IMR-90 (cell line): ENCODE measurements at regions not wholly inside any gene's neighbourhood (a gene's known extent, or its start where the extent isn't known, plus 50 kb on each side); places are given as distances from the start of the nearest gene placed in this dataset.
A peak's percentile ranks its signal among the peaks of the same experiment; 100 is the strongest.

ENCODE experiments used
- ATAC-seq: fragments of 200-7000 bp; cut with Tn5 transposase; 2 replicates; pipeline ENCODE4 v1.9.1; 2020; ENCODE audit warnings: low read depth, mild to moderate bottlenecking, moderate library complexity
- BruUV-seq: library from RNA; stranded (reverse); fragments of 400-500 nt; replicated peaks from 2 replicates; lab custom pipeline; 2021; lab: Mats Ljungman, UMichigan
- CTCF ChIA-PET: fragments of 300-600 bp; formaldehyde crosslinking; extraction: SDS; loops from one replicate; lab custom pipeline; 2021; ENCODE audit warnings: antibody characterized with exemption; lab: Yijun Ruan, JAX
- POLR2A ChIA-PET: fragments of 300-600 bp; sonication (Branson Sonifier 250); formaldehyde crosslinking; loops from one replicate; lab custom pipeline; 2022; ENCODE audit warnings: antibody characterized with exemption; ENCODE audit not compliant: unreplicated experiment; lab: Charles Lee
- DNase-seq: peaks from one replicate; pipeline ENCODE4 v3.0.0; 2013
- H2AFZ ChIP-seq: replicated peaks from 2 replicates; pipeline ENCODE3; 2013; ENCODE audit warnings: low read length, mild to moderate bottlenecking; ENCODE audit not compliant: poor library complexity
- H2AK5ac ChIP-seq: 2 replicates; pipeline ENCODE4 v1.6.1; 2013; ENCODE audit warnings: low read depth, low read length, inconsistent platforms
- H2AK9ac ChIP-seq: replicated peaks from 2 replicates; pipeline ENCODE3; 2013; ENCODE audit warnings: mild to moderate bottlenecking, low read depth, low read length, moderate library complexity; ENCODE audit not compliant: poor library complexity
- H2BK120ac ChIP-seq: 2 replicates; pipeline ENCODE4 v1.6.1; 2013; ENCODE audit warnings: low read depth, low read length, inconsistent platforms
- H2BK15ac ChIP-seq: 3 replicates; pipeline ENCODE4 v1.6.1; 2013; ENCODE audit warnings: low read depth, low read length, inconsistent platforms
- H2BK20ac ChIP-seq: 2 replicates; pipeline ENCODE4 v1.6.1; 2013; ENCODE audit warnings: low read depth, mild to moderate bottlenecking, inconsistent platforms, low read length, moderate library complexity
- H2BK5ac ChIP-seq: 2 replicates; pipeline ENCODE4 v1.6.1; 2013; ENCODE audit warnings: mild to moderate bottlenecking, low read depth, low read length, inconsistent platforms; ENCODE audit not compliant: poor library complexity, severe bottlenecking
- H3K14ac ChIP-seq: replicated peaks from 2 replicates; pipeline ENCODE4 v1.6.1; 2013; ENCODE audit warnings: low read depth, low read length, inconsistent platforms
- H3K18ac ChIP-seq: 2 replicates; pipeline ENCODE4 v1.6.1; 2013; ENCODE audit warnings: low read depth, low read length, control low read depth
- H3K23ac ChIP-seq: 2 replicates; pipeline ENCODE4 v1.6.1; 2013; ENCODE audit warnings: low read depth, low read length, inconsistent platforms
- H3K27ac ChIP-seq: 2 replicates; pipeline ENCODE4 v1.5.1; 2013; ENCODE audit warnings: mild to moderate bottlenecking, control low read depth, low read length; ENCODE audit not compliant: insufficient read depth
- H3K27me3 ChIP-seq: 2 replicates; pipeline ENCODE4 v1.6.1; 2013; ENCODE audit warnings: low read length; ENCODE audit not compliant: control insufficient read depth, insufficient read depth
- H3K36me3 ChIP-seq: 2 replicates; pipeline ENCODE4 v1.6.1; 2013; ENCODE audit warnings: low read length, mixed read lengths; ENCODE audit not compliant: control insufficient read depth, insufficient read depth
- H3K4ac ChIP-seq: 2 replicates; pipeline ENCODE4 v1.6.1; 2013; ENCODE audit warnings: low read depth, low read length, inconsistent platforms
- H3K4me1 ChIP-seq: 2 replicates; pipeline ENCODE4 v1.6.1; 2013; ENCODE audit warnings: low read length, mixed read lengths; ENCODE audit not compliant: control insufficient read depth, insufficient read depth
- H3K4me2 ChIP-seq: 2 replicates; pipeline ENCODE4 v1.6.1; 2013; ENCODE audit warnings: low read depth, mild to moderate bottlenecking, control low read depth, low read length, moderate library complexity
- H3K4me3 ChIP-seq: 2 replicates; pipeline ENCODE4 v1.5.1; 2013; ENCODE audit warnings: low read depth, mild to moderate bottlenecking, control low read depth, low read length, moderate library complexity; ENCODE audit not compliant: insufficient read depth
- H3K56ac ChIP-seq: 2 replicates; pipeline ENCODE4 v1.6.1; 2013; ENCODE audit warnings: low read length, inconsistent platforms; ENCODE audit not compliant: insufficient read depth; ENCODE audit errors: extremely low read depth
- H3K79me1 ChIP-seq, 2 experiments: 2 replicates each; pipeline ENCODE4 v1.6.1; 2013; ENCODE audit warnings: low read length in 2 of 2, inconsistent platforms in 1 of 2, low read depth in 1 of 2
- H3K9ac ChIP-seq: 2 replicates; pipeline ENCODE4 v1.6.1; 2013; ENCODE audit warnings: low read depth, low read length, control low read depth
- H3K9me1 ChIP-seq: 2 replicates; pipeline ENCODE4 v1.6.1; 2013; ENCODE audit warnings: low read length, inconsistent platforms; ENCODE audit not compliant: insufficient read depth
- H3K9me3 ChIP-seq: 2 replicates; pipeline ENCODE4 v1.6.1; 2013; ENCODE audit warnings: low read length; ENCODE audit not compliant: control insufficient read depth, insufficient read depth
- H4K20me1 ChIP-seq: 2 replicates; pipeline ENCODE4 v1.6.1; 2013; ENCODE audit warnings: low read length, inconsistent platforms; ENCODE audit not compliant: insufficient read depth
- H4K5ac ChIP-seq: 2 replicates; pipeline ENCODE4 v1.6.1; 2013; ENCODE audit warnings: mild to moderate bottlenecking, low read depth, low read length, control low read depth
- H4K8ac ChIP-seq, 2 experiments: 2 replicates each; pipeline ENCODE4 v1.6.1; 2013; ENCODE audit warnings: low read depth in 2 of 2, low read length in 2 of 2, control low read depth in 1 of 2, inconsistent platforms in 1 of 2
- H4K91ac ChIP-seq: 2 replicates; pipeline ENCODE4 v1.6.1; 2013; ENCODE audit warnings: low read depth, low read length, inconsistent platforms; ENCODE audit not compliant: insufficient read depth
- BHLHE40 ChIP-seq: fragments of 150-350 bp; IDR thresholded peaks from 2 replicates; pipeline ENCODE4 v1.6.1; 2016; ENCODE audit warnings: mild to moderate bottlenecking, low read depth, low read length
- CEBPB ChIP-seq: IDR thresholded peaks from 2 replicates; pipeline ENCODE4 v1.6.1; 2012; ENCODE audit warnings: low read depth, low read length, improper control_type of control experiment
- CHD1 ChIP-seq: IDR thresholded peaks from 2 replicates; pipeline ENCODE4 v1.6.1; 2012; ENCODE audit warnings: low read depth, low read length, improper control_type of control experiment
- FOS ChIP-seq: fragments of 150-350 bp; IDR thresholded peaks from 2 replicates; pipeline ENCODE4 v1.6.1; 2016; ENCODE audit warnings: low read depth, low read length
- MAFK ChIP-seq: IDR thresholded peaks from 2 replicates; pipeline ENCODE4 v1.6.1; 2012; ENCODE audit warnings: low read depth, low read length, improper control_type of control experiment
- MAZ ChIP-seq: IDR thresholded peaks from 2 replicates; pipeline ENCODE4 v1.6.1; 2012; ENCODE audit warnings: low read depth, mild to moderate bottlenecking, low read length, improper control_type of control experiment, moderate library complexity, borderline replicate concordance
- MXI1 ChIP-seq: IDR thresholded peaks from 2 replicates; pipeline ENCODE4 v1.6.1; 2012; ENCODE audit warnings: low read depth, mild to moderate bottlenecking, low read length, moderate library complexity, borderline replicate concordance
- NFE2L2 ChIP-seq: fragments of 150-350 bp; IDR thresholded peaks from 2 replicates; pipeline ENCODE4 v1.6.1; 2016; ENCODE audit warnings: low read depth, mild to moderate bottlenecking, low read length
- POLR2A ChIP-seq: IDR thresholded peaks from 2 replicates; pipeline ENCODE4 v1.6.1; 2012; ENCODE audit warnings: mild to moderate bottlenecking, low read depth, low read length
- RAD21 ChIP-seq: IDR thresholded peaks from 2 replicates; pipeline ENCODE4 v1.6.1; 2012; ENCODE audit warnings: low read length, improper control_type of control experiment
- RCOR1 ChIP-seq: IDR thresholded peaks from 2 replicates; pipeline ENCODE4 v1.6.1; 2012; ENCODE audit warnings: mild to moderate bottlenecking, low read length, improper control_type of control experiment; ENCODE audit not compliant: insufficient replicate concordance
- RFX5 ChIP-seq: IDR thresholded peaks from 2 replicates; pipeline ENCODE4 v1.8.0; 2012; ENCODE audit warnings: low read depth, mild to moderate bottlenecking, low read length, moderate library complexity
- SMC3 ChIP-seq: fragments of 150-350 bp; IDR thresholded peaks from 2 replicates; pipeline ENCODE4 v1.6.1; 2016; ENCODE audit warnings: low read depth, mild to moderate bottlenecking, antibody characterized with exemption, low read length, moderate library complexity
- WGBS, 2 experiments: methylation state at CpG; one replicate each; pipeline versions ENCODE4 v1.1.5 to v1.1.7; 2013; ENCODE audit warnings: missing lambda C conversion rate in 2 of 2; ENCODE audit not compliant: insufficient read length in 1 of 2; ENCODE audit errors: extremely low coverage in 2 of 2; 5-methylcytosine and 5-hydroxymethylcytosine counted together
- dilution Hi-C: fragments of 300-500 bp; cut with HindIII; formaldehyde crosslinking; loops from one replicate; pipeline ENCODE4 v1.14.3; 2018; ENCODE audit warnings: low sequenced_read_pairs; ENCODE audit not compliant: unreplicated experiment
- in situ Hi-C: fragments of 300-500 bp; cut with MboI; formaldehyde crosslinking; loops from 3 replicates; pipeline ENCODE4 v1.14.3; 2019; ENCODE audit warnings: low sequenced_read_pairs, inconsistent platforms, mixed read lengths
- intact Hi-C: fragments of 100-400 bp; cut with micrococcal nuclease; formaldehyde crosslinking; loops from 2 replicates; pipeline ENCODE4 v1.10.0; 2022
- TF ChIP-seq, protein P1 (sequence below): conservative IDR thresholded peaks from 2 replicates; pipeline ENCODE4 v1.5.1; 2012; ENCODE audit warnings: mild to moderate bottlenecking, low read depth, low read length, improper control_type of control experiment
- TF ChIP-seq, protein P2 (sequence below): fragments of 150-350 bp; IDR thresholded peaks from 2 replicates; pipeline ENCODE4 v1.6.1; 2017; ENCODE audit warnings: mild to moderate bottlenecking, antibody characterized with exemption, low read length, low read depth
- TF ChIP-seq, protein P3 (sequence below): fragments of 150-350 bp; IDR thresholded peaks from 2 replicates; pipeline ENCODE4 v1.6.1; 2016; ENCODE audit warnings: low read depth, mild to moderate bottlenecking, low read length, moderate library complexity, borderline replicate concordance

DNA sequence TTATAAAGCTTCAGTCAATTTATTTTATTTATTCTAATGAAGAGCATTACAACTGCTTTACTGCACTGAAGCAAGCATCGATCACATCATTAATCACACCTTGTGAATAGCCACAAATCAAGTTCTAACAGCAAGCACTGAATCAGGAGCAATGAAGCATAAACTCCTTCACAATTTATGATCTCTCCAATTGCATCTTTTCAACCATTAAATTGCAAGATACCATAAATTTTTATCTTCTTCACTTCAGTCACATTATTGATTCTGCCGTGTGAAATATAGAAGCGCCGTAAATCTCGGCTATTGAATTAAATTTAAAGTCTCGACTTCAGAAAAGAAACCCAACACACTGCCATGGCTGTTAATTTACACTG is 298.7 kb downstream of the CDCA7 start:
- dilution Hi-C loops, result no loop called here
- no peak overlapping the region for H3K27ac ChIP-seq

More for the DNA sequence above, 298.7 kb downstream of the CDCA7 start:
- Histone ChIP-seq H2AK5ac (peak overlapping the region; percentile 72; the same call in 1 of the 2 replicates), H2AFZ (no peak overlapping the region), H3K4ac (peak overlapping the region; percentile 54; the same call in 1 of the 2 replicates), H3K4me1 (peaks cover 14% of the 10 kb centered on the region), H3K56ac (no peak overlapping the region), H4K20me1 (no peaks in the 10 kb centered on the region; the same call in 1 of the 2 replicates), H3K36me3 (no peaks in the 10 kb centered on the region), H4K91ac (peak overlapping the region; percentile 40; the same call in 1 of the 2 replicates), H4K8ac (peak overlapping the region in 1 of 2 experiments; percentile 45; a peak in 2 of 4 replicates), H2BK120ac (peak overlapping the region; percentile 91), H3K23ac (no peak overlapping the region), H3K4me2 (no peak overlapping the region), H3K18ac (peak overlapping the region; percentile 58; the same call in 1 of the 2 replicates), H3K27me3 (no peaks in the 10 kb centered on the region), H3K9me3 (no peaks in the 10 kb centered on the region), H2BK15ac (no peak overlapping the region; the same call in 2 of the 3 replicates), H2AK9ac (no peak overlapping the region), H3K14ac (no peak overlapping the region; the same call in 1 of the 2 replicates), H3K4me3 (no peak overlapping the region), H4K5ac (no peak overlapping the region), H2BK5ac (peak overlapping the region; percentile 85), H3K79me1 (peaks cover 0 to 3% of the 10 kb centered on the region in 2 experiments; a peak in 1 of 4 replicates), H3K9ac (no peak overlapping the region), H3K9me1 (peaks cover 11% of the 10 kb centered on the region), H2BK20ac (peak overlapping the region; percentile 87)
- no peak for DNase-seq
- BruUV-seq, result no TSS peak
- POLR2A ChIA-PET, result no interaction called here
- in situ Hi-C loops (no loop called here), intact Hi-C loops (loop anchor here (10.0 kb wide), 2 partner anchors 291 to 401 kb away; no protein-coding TSS in a partner anchor)
- CTCF ChIA-PET, result interaction anchor here (2.0 kb wide), 1 partner anchor 13 kb away, joined by 4 read pairs; no protein-coding TSS in a partner anchor
- 86% methylated on average over 1 of the region's 6 CpGs; no CpG with 5 or more reads in 1 of the 2 experiments for WGBS, 2 experiments
- TF ChIP-seq MXI1 (no peak), RAD21 (no peak), MAFK (no peak), SMC3 (no peak), FOS (no peak), BHLHE40 (no peak), RFX5 (no peak), CHD1 (no peak), RCOR1 (no peak), CEBPB (no peak), MAZ (no peak), NFE2L2 (no peak), POLR2A (no peak)
- TF ChIP-seq, protein P1, sequence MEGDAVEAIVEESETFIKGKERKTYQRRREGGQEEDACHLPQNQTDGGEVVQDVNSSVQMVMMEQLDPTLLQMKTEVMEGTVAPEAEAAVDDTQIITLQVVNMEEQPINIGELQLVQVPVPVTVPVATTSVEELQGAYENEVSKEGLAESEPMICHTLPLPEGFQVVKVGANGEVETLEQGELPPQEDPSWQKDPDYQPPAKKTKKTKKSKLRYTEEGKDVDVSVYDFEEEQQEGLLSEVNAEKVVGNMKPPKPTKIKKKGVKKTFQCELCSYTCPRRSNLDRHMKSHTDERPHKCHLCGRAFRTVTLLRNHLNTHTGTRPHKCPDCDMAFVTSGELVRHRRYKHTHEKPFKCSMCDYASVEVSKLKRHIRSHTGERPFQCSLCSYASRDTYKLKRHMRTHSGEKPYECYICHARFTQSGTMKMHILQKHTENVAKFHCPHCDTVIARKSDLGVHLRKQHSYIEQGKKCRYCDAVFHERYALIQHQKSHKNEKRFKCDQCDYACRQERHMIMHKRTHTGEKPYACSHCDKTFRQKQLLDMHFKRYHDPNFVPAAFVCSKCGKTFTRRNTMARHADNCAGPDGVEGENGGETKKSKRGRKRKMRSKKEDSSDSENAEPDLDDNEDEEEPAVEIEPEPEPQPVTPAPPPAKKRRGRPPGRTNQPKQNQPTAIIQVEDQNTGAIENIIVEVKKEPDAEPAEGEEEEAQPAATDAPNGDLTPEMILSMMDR, result no peak
- TF ChIP-seq, protein P2, sequence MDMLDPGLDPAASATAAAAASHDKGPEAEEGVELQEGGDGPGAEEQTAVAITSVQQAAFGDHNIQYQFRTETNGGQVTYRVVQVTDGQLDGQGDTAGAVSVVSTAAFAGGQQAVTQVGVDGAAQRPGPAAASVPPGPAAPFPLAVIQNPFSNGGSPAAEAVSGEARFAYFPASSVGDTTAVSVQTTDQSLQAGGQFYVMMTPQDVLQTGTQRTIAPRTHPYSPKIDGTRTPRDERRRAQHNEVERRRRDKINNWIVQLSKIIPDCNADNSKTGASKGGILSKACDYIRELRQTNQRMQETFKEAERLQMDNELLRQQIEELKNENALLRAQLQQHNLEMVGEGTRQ, result no peak
- TF ChIP-seq, protein P3, sequence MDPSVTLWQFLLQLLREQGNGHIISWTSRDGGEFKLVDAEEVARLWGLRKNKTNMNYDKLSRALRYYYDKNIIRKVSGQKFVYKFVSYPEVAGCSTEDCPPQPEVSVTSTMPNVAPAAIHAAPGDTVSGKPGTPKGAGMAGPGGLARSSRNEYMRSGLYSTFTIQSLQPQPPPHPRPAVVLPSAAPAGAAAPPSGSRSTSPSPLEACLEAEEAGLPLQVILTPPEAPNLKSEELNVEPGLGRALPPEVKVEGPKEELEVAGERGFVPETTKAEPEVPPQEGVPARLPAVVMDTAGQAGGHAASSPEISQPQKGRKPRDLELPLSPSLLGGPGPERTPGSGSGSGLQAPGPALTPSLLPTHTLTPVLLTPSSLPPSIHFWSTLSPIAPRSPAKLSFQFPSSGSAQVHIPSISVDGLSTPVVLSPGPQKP, result no peak
- no peak for ATAC-seq
